ENCODE measurements at regions not wholly inside any gene's neighbourhood (a gene's known extent, or its start where the extent isn't known, plus 50 kb on each side); places are given as distances from the start of the nearest gene placed in this dataset.

DNA sequence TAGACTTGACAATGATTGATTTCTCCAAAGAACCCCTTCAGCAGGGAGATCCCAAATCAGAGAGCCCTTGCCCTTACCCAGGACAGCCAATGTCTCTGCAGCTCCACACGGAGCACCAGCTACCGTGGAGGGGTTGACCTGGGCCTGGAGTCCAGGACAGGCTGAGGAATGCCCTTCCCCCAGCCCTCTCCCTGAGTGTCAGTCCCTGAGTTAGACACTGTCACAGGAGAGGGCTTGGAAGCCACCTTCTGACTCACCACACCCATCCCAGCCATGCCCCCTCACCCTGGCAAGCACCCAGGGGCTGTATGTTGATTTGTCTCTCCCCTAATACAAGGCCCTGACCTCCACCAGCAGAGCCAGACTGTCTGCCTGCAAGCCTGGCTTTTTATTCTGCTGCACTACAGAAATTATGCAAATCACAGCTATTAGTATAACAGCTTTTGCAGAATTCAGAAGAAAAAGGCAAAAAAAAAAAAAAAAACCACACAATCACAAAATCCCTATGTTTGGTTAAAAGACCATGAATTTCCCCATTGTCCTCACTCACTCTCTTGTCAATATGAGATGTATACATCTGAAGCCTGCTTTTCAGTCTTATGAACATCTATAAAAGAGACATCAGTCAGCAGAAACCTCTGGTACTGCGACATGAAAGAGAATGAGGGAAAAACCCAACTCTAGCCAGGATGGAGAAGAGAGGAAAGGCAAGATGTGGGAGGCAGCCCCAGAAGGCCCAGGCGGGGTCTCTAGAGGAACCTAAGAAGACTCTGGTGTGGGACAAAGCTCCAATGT is 240.7 kb downstream of the UQCRFS1 start:
- TF ChIP-seq RAD21 (IDR thresholded peaks at IDR 0.05; ENCODE audit: insufficient read depth, low read depth, low read length) (no peak), GABPA (IDR thresholded peaks at IDR 0.05; ENCODE audit: low read depth) (no peak), SPI1 (IDR thresholded peaks at IDR 0.05; ENCODE audit: borderline replicate concordance, insufficient read depth, low read depth, low read length) (no peak), POLR2A (IDR thresholded peaks at IDR 0.05; ENCODE audit: low read depth, low read length) (no peak), TARDBP (IDR thresholded peaks at IDR 0.05; ENCODE audit: borderline replicate concordance) (no peak), NFIC (IDR thresholded peaks at IDR 0.05; ENCODE audit: low read depth, low read length) (no peak), MEF2A (IDR thresholded peaks at IDR 0.05; ENCODE audit: insufficient read depth, low read depth, low read length) (no peak), NFYB (IDR thresholded peaks at IDR 0.05; ENCODE audit: insufficient read depth, low read depth, low read length) (no peak), MYC (IDR thresholded peaks at IDR 0.05; ENCODE audit: insufficient read depth, insufficient read length, insufficient replicate concordance, low read length, severe bottlenecking) (no peak), EP300 (IDR thresholded peaks at IDR 0.05; ENCODE audit: borderline replicate concordance in 1 of 2, control insufficient read depth in 1 of 2, low read depth in 2 of 2, low read length in 2 of 2) (no peak), CTCF (IDR thresholded peaks at IDR 0.05 in 2 of 3, conservative IDR thresholded peaks at IDR 0.05 in 1 of 3; ENCODE audit: control insufficient read depth in 2 of 3, extremely low read depth in 1 of 3, insufficient read depth in 1 of 3, low read depth in 3 of 3, low read length in 3 of 3) (no peak)
- TF ChIP-seq, protein P1, sequence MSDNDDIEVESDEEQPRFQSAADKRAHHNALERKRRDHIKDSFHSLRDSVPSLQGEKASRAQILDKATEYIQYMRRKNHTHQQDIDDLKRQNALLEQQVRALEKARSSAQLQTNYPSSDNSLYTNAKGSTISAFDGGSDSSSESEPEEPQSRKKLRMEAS (IDR thresholded peaks at IDR 0.05; ENCODE audit: low read depth, low read length) = no peak
- TF ChIP-seq, protein P2, sequence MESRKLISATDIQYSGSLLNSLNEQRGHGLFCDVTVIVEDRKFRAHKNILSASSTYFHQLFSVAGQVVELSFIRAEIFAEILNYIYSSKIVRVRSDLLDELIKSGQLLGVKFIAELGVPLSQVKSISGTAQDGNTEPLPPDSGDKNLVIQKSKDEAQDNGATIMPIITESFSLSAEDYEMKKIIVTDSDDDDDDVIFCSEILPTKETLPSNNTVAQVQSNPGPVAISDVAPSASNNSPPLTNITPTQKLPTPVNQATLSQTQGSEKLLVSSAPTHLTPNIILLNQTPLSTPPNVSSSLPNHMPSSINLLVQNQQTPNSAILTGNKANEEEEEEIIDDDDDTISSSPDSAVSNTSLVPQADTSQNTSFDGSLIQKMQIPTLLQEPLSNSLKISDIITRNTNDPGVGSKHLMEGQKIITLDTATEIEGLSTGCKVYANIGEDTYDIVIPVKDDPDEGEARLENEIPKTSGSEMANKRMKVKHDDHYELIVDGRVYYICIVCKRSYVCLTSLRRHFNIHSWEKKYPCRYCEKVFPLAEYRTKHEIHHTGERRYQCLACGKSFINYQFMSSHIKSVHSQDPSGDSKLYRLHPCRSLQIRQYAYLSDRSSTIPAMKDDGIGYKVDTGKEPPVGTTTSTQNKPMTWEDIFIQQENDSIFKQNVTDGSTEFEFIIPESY (IDR thresholded peaks at IDR 0.05) = no peak
